Suppressor macrophage treated with lipopolysaccharide for 1 hour (primary cell): ENCODE measurements at regions not wholly inside any gene's neighbourhood (a gene's known extent, or its start where the extent isn't known, plus 50 kb on each side); places are given as distances from the start of the nearest gene placed in this dataset.

Source experiments
- DNase-seq, 3 donors: peaks; one replicate each; pipeline ENCODE4 v3.0.0-alpha.2; 2020 to 2022

DNA sequence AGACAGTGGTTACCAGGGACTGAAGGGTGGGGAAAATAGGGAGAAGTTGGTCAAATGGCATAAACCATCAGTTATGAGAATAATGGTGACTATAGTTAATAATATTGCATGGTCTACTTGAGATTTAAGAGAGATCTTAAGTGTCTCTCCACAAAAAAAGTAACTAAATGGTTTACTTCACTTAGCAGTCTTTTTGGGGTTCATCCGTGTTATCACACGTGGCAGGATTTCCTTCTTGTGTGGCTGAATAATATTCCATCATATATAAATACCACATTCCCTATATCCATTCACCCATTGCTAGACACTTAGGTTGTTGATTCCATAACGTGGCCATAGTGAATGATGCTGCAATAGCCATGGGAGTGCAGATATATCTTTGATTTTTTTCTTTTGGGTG is 967.0 kb downstream of the UQCRFS1 start:
- no peak for DNase-seq

DNA sequence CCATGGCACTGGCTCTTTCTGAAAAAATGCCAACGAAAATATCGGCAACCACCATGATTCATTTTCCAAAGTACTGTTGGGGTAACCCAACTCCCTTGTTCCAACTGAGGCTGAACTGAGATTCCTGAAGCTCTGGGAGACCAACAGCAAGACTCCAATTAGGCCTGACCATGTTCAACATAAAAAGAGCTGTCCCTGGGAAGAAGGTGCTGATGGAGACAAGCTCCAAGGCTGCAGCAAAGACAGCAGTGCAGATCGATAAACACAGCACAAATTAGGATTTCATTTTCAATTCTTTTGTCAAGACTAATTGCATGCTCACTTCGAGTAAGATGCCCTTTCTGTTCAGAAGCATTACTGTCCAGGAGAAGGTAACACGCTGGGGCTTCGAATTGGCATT is 968.0 kb downstream of the UQCRFS1 start:
- DNase-seq, result no peak

DNA sequence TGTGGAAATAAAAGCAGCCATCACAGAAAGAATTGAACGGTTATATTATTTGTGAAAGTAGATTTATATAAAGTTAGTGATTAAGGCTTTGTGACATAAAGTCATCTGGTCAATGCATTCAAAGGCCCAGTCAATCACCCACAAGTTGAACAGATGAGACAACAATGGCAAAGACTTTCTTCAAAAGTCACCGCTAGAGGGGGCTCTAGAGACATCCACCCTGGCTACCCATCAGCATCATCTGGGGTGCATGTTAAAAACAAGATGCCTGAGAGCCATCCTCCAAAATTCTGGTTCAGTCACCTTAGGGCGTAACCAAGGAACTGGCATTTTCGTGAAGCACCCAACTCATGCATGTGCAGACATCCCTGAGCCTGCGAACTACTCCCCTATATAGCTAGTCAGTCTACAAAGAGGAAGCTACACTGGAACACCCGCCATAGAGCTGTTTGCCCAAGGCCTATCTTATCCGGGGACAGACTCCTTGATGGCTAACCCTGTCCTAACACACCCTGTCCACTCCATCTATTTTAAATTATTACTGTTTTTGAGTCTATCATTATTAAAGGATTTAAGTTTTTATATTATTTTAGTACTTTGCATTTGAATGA is 970.5 kb downstream of the UQCRFS1 start:
- DNase-seq, result peak; percentile 36 to 49 (median 47)

DNA sequence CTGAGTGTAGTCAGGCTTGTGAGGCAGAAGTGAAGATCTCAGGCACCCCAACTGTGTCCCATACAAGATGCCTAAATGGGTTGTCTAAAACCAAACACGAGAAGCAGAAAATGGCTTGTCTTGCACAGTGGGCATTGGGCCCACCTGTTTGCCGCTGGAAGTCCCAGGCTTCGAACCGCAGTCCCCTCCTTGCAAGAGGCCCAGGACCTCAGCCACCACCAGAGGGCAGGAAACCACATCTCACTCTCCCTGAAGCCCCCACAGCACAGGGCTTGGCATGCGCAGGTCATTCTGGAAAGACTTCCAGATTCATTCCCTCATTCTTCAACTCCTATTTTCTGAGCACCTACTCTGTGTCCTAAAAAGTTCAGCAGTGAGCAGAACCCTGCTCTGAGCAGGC is 973.7 kb downstream of the UQCRFS1 start:
- DNase-seq, result no peak

DNA sequence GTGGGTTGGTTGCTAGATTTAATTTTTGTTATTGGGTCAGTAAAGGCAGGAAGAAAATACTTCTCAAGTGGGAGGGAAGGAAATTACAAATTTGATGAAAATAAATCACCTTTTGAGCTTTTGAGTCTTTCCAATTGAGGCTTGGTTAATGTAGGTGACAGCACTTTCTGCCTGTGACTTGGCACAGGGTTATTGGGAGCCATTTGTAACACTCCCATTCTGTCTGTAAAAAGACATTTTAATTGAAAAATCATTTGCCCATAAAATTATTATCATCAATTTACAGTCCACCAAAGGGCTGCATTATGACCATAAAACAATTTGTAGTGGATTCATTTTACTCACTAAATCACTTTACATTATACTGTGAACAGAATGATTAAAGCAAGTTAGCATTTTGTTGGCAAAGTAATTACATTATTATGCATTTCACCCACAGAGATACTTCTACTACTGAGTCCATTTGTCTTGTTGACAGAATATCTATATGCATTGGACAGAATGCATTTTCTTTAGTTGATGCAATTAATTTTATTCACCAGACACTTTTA is 974.6 kb downstream of the UQCRFS1 start:
- no peak for DNase-seq

- DNase-seq, result no peak
Measured at GRCh38 chr19:28235606-28236125, 977.3 kb downstream of the UQCRFS1 start.

DNA sequence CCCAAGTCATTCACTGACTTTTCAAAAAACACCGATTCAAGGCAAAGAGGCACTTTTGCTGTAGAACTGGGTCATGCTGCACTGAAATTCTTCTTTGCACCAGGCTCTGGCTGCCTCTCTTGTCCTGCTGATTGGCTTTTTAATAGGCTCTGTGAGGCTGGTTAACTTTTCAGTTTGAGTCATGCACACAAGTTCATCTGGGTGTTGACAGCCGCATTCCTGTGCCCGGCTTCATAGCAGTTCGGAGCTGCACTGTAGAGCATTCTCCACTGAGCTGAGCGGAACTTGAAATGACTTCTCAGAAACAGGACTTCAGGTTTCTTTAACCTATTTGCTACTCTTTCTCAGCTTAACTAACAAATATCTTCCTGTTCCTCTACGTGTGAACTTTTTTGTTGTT is 978.3 kb downstream of the UQCRFS1 start:
- no peak for DNase-seq

GRCh38 chr19:28228854-28229253 is 984.1 kb downstream of the UQCRFS1 start:
- DNase-seq, result no peak

GRCh38 chr19:28224441-28224840 is 988.5 kb downstream of the UQCRFS1 start:
- no peak for DNase-seq

DNA sequence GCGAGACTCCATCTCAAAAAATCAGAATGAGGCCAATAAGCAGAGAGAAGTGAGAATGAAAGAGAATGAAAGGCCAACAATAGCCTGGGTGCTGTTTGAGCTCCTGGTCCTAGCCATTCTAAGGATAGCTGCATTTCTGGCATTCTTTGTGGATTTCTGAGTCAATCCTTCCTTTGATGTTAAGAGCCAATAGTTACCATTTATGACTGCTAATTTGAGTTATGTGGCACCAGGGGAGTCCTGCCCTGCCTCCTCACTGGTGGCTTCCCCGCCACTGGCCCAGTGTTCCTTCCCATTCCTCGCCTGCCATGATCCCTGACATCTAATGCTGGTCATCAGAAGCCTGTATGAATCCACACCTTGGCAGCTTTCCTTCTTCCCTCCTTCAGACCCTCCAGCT is 991.2 kb downstream of the UQCRFS1 start:
- no peak for DNase-seq

GRCh38 chr19:28218728-28219127 is 994.2 kb downstream of the UQCRFS1 start:
- no peak for DNase-seq

DNA sequence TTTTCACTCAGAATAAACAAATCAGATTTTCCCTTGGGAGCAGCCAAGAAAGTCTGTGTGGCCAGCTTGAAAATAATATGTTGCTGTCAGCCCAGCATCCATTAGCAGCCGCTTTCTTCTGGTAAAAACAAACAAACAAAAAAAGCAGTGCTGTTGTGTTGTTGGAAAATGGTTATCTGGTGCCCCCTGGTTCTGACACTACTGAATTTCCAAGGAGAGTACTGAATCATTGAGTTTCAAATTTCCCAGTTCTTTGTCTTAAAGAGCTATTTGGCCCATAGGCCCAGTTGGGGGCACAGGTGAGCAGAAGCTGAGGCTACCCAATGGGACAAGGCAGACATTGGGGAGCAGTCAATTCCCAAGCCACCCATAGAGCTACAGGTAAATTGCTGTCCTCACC is 995.9 kb downstream of the UQCRFS1 start:
- no peak for DNase-seq

DNA sequence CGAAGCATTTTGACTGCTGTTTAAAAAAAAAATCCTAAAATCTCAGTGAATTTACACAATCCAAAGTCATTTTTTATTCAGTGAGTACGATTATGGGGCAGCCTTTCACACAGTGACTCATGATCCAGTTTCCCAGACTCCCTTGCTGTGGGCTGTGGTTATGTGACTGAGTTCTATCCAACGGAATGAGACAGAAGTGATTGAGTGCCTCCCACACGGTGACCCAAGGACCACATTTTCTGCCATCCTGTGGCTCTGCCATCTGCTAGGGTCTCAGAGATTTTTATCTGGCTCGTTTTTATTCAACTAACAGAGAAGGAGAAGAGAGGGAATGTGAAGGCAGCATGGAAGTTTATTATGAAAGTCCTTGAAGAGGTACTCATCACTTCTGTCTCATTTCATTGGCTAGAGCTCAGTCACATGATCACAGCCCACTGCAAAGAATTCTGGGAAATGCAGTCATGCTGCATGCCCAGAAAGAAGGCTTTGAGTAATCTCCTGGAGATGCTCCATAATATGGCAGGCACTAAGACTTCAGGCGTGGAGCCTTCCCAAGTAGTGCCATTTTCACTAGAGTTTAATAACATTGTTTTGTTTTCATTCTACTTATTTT is 999.4 kb downstream of the UQCRFS1 start:
- DNase-seq, result no peak

DNA sequence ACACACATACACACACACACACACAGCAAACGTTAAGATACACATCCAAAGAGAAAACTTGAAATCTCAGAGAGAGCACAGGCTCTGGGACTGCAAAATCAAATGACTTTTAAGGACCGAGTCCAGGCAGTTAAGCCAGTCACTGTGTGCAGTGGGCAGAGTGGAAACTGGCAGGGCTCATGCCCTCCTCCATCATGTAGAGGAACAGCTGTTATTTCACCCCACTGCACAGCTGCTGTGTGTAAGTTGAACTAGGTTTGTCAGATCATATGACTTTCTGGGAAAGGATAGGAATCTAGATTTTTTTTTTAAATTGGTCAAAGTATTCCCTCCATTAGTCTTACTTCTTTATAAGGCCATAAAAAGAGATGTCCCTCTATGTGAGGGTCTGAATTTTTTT is 1002.1 kb downstream of the UQCRFS1 start:
- no peak for DNase-seq

GRCh38 chr19:28208745-28209144 is 1004.2 kb downstream of the UQCRFS1 start:
- DNase-seq, result no peak

- no peak for DNase-seq
Measured at GRCh38 chr19:28207244-28207643, 1005.7 kb downstream of the UQCRFS1 start.

GRCh38 chr19:28201462-28201943 is 1011.4 kb downstream of the UQCRFS1 start:
- no peak for DNase-seq

DNA sequence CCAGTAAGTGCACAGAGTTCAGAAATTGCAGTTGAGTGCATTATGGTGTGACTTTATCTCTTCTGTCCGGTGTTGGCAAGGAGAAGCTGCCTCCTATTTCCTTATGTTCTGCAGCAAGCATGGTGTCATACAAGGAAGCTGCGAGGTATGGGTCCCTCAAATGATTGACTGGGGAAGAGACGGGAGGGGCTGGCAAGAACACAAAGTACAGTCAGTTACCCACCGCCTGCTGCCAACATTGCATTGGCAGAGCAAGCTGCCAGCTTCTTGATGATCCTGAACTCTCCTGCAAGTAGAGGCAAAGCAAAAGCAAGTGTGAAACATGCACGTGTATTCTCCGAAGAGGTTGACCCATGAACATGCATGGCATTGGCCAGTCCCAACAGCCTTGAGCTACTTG is 1013.6 kb downstream of the UQCRFS1 start:
- DNase-seq, result no peak

- DNase-seq, result no peak
Measured at GRCh38 chr19:28196961-28197360, 1016.0 kb downstream of the UQCRFS1 start.

GRCh38 chr19:28196101-28196500 is 1016.9 kb downstream of the UQCRFS1 start:
- no peak for DNase-seq

- no peak for DNase-seq
Measured at GRCh38 chr19:28185646-28186045, 1027.3 kb downstream of the UQCRFS1 start.

DNA sequence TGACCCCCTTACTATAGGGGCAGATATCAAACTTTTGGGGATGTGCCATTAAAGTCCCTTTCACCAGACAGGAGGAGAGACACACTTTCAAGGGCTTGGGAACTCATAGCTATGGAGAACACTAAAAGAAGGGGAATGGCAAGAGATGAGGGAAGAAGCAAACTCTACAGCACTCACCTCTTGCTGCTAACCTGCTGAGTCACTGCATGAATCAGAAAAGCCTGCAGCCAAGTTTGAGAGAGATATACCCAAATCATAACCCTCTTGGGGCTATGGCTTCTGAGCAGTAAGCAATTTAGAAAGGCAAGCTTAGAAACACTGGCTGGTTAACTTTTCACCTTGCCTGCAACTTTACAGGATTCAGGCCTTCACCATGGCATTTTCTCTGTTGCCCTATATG is 1028.0 kb downstream of the UQCRFS1 start:
- no peak for DNase-seq

GRCh38 chr19:28176193-28176592 is 1036.8 kb downstream of the UQCRFS1 start:
- DNase-seq, result no peak

DNA sequence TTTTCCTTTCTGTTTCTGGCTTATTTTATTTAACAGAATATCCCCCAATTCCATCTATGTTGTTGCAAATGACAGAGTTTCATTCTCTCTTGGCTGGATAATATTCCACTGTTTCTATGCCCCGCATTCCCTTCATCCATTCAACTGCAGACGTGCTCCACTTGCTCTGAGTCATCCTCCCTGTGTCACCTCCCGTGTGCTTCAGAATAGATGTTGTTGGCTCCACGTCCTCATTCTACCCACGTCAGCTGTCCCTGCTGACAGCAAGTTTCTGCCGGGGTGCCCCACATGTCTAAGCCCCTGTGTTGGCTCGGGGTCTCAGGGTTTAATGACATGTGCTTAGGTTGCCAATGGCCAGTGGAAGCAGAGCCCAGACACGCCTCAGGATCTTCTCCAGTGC is 1041.0 kb downstream of the UQCRFS1 start:
- no peak for DNase-seq
